HFFc6 (cell line): ENCODE measurements at regions not wholly inside any gene's neighbourhood (a gene's known extent, or its start where the extent isn't known, plus 50 kb on each side); places are given as distances from the start of the nearest gene placed in this dataset.

Source experiments
- DNase-seq: peaks from one replicate; pipeline ENCODE4 v3.0.0-alpha.2; 2018
- H3K27ac Mint-ChIP-seq: 2 replicates; pipeline ENCODE4 v1.8.0; 2020; ENCODE audit warnings: mild to moderate bottlenecking, mixed read lengths
- H3K27me3 Mint-ChIP-seq: 2 replicates; pipeline ENCODE4 v1.8.0; 2021; ENCODE audit warnings: mild to moderate bottlenecking, moderate library complexity, mixed read lengths; ENCODE audit not compliant: insufficient read depth
- H3K36me3 Mint-ChIP-seq: 2 replicates; pipeline ENCODE4 v1.8.0; 2021; ENCODE audit warnings: low read depth, mixed read lengths
- H3K4me1 Mint-ChIP-seq: 2 replicates; pipeline ENCODE4 v1.8.0; 2020; ENCODE audit warnings: low read depth, mixed read lengths
- H3K4me3 Mint-ChIP-seq: 2 replicates; pipeline ENCODE4 v1.8.0; 2020; ENCODE audit warnings: mild to moderate bottlenecking, moderate library complexity, mixed read lengths
- H3K9me3 Mint-ChIP-seq: 2 replicates; pipeline ENCODE4 v1.8.0; 2020; ENCODE audit warnings: mild to moderate bottlenecking, mixed read lengths
- TF ChIP-seq, protein P1 (sequence below): fragments of 200-600 bp; sonication (generic); IDR thresholded peaks from 2 replicates; pipeline ENCODE4 v1.5.0; 2021; ENCODE audit warnings: antibody characterized with exemption, mild to moderate bottlenecking

GRCh38 chr3:177371146-177371545, 173.9 kb upstream of the TBL1XR1 start:
- Mint-ChIP-seq H3K4me3 (no peak overlapping the region), H3K27me3 (peaks cover 3% of the 10 kb centered on the region; the same call in 1 of the 2 replicates), H3K4me1 (no peaks in the 10 kb centered on the region), H3K27ac (no peak overlapping the region), H3K36me3 (0 out of 2 replicates have a peak, but pooled peaks cover 4% of the 10 kb centered on the region), H3K9me3 (no peaks in the 10 kb centered on the region)
- TF ChIP-seq, protein P1, sequence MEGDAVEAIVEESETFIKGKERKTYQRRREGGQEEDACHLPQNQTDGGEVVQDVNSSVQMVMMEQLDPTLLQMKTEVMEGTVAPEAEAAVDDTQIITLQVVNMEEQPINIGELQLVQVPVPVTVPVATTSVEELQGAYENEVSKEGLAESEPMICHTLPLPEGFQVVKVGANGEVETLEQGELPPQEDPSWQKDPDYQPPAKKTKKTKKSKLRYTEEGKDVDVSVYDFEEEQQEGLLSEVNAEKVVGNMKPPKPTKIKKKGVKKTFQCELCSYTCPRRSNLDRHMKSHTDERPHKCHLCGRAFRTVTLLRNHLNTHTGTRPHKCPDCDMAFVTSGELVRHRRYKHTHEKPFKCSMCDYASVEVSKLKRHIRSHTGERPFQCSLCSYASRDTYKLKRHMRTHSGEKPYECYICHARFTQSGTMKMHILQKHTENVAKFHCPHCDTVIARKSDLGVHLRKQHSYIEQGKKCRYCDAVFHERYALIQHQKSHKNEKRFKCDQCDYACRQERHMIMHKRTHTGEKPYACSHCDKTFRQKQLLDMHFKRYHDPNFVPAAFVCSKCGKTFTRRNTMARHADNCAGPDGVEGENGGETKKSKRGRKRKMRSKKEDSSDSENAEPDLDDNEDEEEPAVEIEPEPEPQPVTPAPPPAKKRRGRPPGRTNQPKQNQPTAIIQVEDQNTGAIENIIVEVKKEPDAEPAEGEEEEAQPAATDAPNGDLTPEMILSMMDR: no peak
- no peak for DNase-seq

- no peak overlapping the region for H3K27ac Mint-ChIP-seq
- H3K4me1 Mint-ChIP-seq: no peaks in the 10 kb centered on the region
- H3K36me3 Mint-ChIP-seq: 0 out of 2 replicates have a peak, but pooled peaks cover 4% of the 10 kb centered on the region
- TF ChIP-seq, protein P1: no peak
- peaks cover 3% of the 10 kb centered on the region; the same call in 1 of the 2 replicates for H3K27me3 Mint-ChIP-seq
- H3K9me3 Mint-ChIP-seq: no peaks in the 10 kb centered on the region
- no peak for DNase-seq
- H3K4me3 Mint-ChIP-seq: no peak overlapping the region
Observed at GRCh38 chr3:177371888-177372287, 174.6 kb upstream of the TBL1XR1 start.

DNA sequence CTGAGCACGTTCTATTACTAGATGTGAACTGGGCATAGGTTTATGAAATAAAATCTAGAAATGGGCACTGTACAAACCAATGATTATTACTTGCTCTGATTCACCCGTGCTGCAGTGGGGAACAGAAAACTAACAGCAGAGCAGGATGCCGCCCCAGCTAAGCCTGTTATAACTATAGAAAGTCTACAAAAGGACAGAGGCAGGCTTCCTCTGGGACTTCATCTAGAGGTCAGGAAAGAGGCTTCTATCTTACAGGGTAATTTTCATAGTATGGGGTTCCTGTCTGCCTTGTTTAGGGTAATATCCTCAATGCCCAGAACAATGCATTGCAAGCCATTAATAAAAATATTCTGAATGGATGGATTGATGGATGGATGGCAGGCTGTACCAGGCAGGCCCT, 177.0 kb upstream of the TBL1XR1 start:
- Mint-ChIP-seq H3K9me3 (no peaks in the 10 kb centered on the region), H3K27ac (no peak overlapping the region), H3K36me3 (no peaks in the 10 kb centered on the region), H3K4me1 (no peaks in the 10 kb centered on the region), H3K4me3 (no peak overlapping the region), H3K27me3 (peaks cover 3% of the 10 kb centered on the region; the same call in 1 of the 2 replicates)
- TF ChIP-seq, protein P1: no peak
- DNase-seq: no peak

GRCh38 chr3:177375316-177375715, 178.0 kb upstream of the TBL1XR1 start:
- Mint-ChIP-seq H3K4me1 (no peaks in the 10 kb centered on the region), H3K36me3 (peaks cover 6% of the 10 kb centered on the region), H3K4me3 (no peak overlapping the region), H3K27me3 (peaks cover 2% of the 10 kb centered on the region; the same call in 1 of the 2 replicates), H3K9me3 (peaks cover 3% of the 10 kb centered on the region; the same call in 1 of the 2 replicates), H3K27ac (no peak overlapping the region)
- TF ChIP-seq, protein P1: no peak
- DNase-seq: no peak

DNA sequence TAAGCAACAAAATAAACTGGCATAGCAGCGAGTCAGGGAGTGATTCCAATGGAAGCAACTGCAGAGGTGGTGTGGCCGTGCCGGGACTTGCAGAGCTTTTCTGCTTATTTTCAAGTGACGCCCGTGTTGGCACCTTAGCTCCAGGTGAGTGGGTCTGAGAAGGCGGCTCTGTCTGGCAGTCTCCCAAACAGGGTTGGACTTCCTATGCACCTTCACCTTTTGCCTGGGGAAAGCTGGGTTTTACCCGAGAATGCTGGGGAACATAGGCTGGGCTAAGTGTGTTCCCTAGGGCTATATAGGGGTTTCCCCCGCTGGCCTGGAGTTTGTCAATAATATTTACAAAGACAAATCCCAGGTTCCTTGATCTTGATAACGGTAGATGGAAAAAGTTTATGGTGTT, 179.9 kb upstream of the TBL1XR1 start:
- Mint-ChIP-seq H3K27ac (no peak overlapping the region), H3K36me3 (peaks cover 8% of the 10 kb centered on the region), H3K4me1 (no peaks in the 10 kb centered on the region), H3K9me3 (peaks cover 4% of the 10 kb centered on the region; the same call in 1 of the 2 replicates), H3K27me3 (no peaks in the 10 kb centered on the region), H3K4me3 (no peak overlapping the region)
- no peak for DNase-seq
- TF ChIP-seq, protein P1: no peak

DNA sequence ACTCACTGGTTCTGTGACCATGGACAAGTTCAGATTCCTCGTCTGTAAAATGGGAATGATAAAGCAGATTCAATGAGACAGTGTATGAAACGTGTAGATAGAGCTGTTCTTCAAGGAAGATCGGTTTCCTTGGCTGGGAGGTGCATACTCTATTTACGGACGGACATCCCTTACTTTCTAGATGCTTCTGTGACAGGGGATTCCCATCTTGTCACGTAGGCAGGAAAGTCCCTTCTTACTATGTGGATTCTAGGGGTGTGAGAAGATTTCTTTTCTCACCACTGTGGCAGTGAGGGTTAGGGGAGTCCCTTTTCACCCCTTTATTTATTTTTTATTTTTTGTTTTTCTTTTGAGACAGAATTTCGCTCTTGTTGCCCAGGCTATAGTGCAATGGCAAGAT, 180.9 kb upstream of the TBL1XR1 start:
- no peak for DNase-seq
- no peak overlapping the region for H3K27ac Mint-ChIP-seq

More for the DNA sequence above, 180.9 kb upstream of the TBL1XR1 start:
- Mint-ChIP-seq H3K27me3 (no peaks in the 10 kb centered on the region), H3K4me1 (no peaks in the 10 kb centered on the region), H3K9me3 (peaks cover 4% of the 10 kb centered on the region; the same call in 1 of the 2 replicates), H3K4me3 (no peak overlapping the region), H3K36me3 (peaks cover 8% of the 10 kb centered on the region)
- TF ChIP-seq, protein P1: no peak
